ENCODE measurements at regions not wholly inside any gene's neighbourhood (a gene's known extent, or its start where the extent isn't known, plus 50 kb on each side); places are given as distances from the start of the nearest gene placed in this dataset.

GRCh38 chr12:40157336-40157735 is 51.5 kb upstream of the SLC2A13 start:
- Histone ChIP-seq H3K27me3 (replicated peaks; ENCODE audit: insufficient read depth) (no peaks in the 10 kb centered on the region), H3K36me3 (no peaks in the 10 kb centered on the region), H3K4me3 (no peak overlapping the region), H3K9me3 (no peaks in the 10 kb centered on the region), H3K4me1 (replicated peaks) (no peaks in the 10 kb centered on the region), H3K27ac (no peak overlapping the region)
- intact Hi-C loops (cut with DNase I), result no loop called here
- WGBS, result 57% methylated on average over 3 of the region's 3 CpGs
- no peak for TF ChIP-seq POLR2A (IDR thresholded peaks at IDR 0.05)
- TF ChIP-seq POLR2AphosphoS5 (IDR thresholded peaks at IDR 0.05), result no peak
- no peak for TF ChIP-seq CTCF (IDR thresholded peaks at IDR 0.05)
- no peak for DNase-seq (ENCODE audit: low spot score)

DNA sequence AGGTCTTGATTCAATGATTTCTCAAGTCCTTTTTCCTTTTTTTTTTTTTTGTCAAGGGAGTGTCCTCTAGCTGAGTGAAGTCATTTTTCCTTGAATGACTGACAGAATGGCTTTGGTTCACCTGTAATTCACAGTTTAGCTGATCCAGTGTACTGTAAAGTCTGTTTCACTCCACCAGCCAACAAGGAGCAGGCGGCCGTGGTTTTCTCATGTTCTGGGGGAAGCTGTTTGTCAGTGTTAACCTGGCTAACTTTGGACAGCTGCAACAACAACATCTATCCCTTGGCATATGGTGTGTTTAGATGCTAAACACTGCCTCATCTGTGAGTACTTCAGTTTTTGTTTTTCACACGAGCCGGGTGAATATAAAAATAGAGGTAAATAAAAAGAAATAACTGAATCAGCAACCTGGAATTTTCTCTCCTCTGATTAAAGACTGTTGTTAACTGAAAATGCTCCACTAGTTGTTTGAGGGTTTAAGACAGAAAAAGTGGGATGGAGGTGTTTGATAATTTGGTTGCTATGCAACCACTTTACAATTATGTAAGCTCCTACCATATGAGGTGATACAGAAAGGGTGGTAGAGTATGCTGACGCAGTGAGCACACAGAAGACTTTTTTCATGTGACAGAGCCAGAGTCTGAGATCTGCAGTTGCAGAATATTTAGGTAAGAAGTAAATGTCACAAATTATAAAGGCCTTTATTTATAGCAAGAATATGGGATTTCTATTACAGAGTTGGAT is 50.3 kb upstream of the SLC2A13 start:
- no peaks in the 10 kb centered on the region for H3K9me3 ChIP-seq
- no peak for DNase-seq (ENCODE audit: low spot score)
- H3K27ac ChIP-seq, result no peak overlapping the region
- 84% methylated on average over 5 of the region's 5 CpGs for WGBS
- TF ChIP-seq POLR2A (IDR thresholded peaks at IDR 0.05) (no peak), POLR2AphosphoS5 (IDR thresholded peaks at IDR 0.05) (no peak), CTCF (IDR thresholded peaks at IDR 0.05) (no peak)
- no peaks in the 10 kb centered on the region for H3K4me1 ChIP-seq (replicated peaks)
- intact Hi-C loops (cut with DNase I), result no loop called here
- H3K4me3 ChIP-seq, result no peak overlapping the region
- no peaks in the 10 kb centered on the region for H3K27me3 ChIP-seq (replicated peaks; ENCODE audit: insufficient read depth)
- no peaks in the 10 kb centered on the region for H3K36me3 ChIP-seq

Measured in prostate gland (tissue), 2 donors.